ENCODE measurements at regions not wholly inside any gene's neighbourhood (a gene's known extent, or its start where the extent isn't known, plus 50 kb on each side); places are given as distances from the start of the nearest gene placed in this dataset.

DNA sequence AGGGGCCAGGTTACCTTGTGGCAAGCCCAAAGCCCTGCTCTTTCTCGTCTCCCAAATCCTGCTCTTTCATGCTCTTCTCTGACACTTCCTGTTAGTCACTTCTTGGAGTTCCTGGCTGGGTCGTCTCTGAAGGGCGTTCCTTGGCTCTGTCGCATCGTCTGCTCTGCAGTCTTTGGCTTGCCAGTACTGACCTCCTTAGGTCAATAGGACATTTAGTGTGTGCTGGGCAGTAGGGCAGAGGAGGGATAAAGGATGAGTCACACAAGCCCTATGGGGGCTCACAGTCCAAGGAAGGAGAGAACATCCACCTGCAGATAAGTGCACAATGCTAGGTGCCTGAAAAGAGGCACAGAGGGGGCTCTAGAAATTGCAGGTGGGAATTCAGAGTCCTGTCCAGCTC lies 87.5 kb downstream of the FAM43A start:
- TF ChIP-seq, protein P1, sequence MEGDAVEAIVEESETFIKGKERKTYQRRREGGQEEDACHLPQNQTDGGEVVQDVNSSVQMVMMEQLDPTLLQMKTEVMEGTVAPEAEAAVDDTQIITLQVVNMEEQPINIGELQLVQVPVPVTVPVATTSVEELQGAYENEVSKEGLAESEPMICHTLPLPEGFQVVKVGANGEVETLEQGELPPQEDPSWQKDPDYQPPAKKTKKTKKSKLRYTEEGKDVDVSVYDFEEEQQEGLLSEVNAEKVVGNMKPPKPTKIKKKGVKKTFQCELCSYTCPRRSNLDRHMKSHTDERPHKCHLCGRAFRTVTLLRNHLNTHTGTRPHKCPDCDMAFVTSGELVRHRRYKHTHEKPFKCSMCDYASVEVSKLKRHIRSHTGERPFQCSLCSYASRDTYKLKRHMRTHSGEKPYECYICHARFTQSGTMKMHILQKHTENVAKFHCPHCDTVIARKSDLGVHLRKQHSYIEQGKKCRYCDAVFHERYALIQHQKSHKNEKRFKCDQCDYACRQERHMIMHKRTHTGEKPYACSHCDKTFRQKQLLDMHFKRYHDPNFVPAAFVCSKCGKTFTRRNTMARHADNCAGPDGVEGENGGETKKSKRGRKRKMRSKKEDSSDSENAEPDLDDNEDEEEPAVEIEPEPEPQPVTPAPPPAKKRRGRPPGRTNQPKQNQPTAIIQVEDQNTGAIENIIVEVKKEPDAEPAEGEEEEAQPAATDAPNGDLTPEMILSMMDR (conservative IDR thresholded peaks at IDR 0.05): no peak
- no peak for TF ChIP-seq ZFX (IDR thresholded peaks at IDR 0.05)

All from C4-2B (cell line).